DMS153 treated with DMSO at 0.1 percent for 48 hours (cell line): ENCODE measurements at regions not wholly inside any gene's neighbourhood (a gene's known extent, or its start where the extent isn't known, plus 50 kb on each side); places are given as distances from the start of the nearest gene placed in this dataset.

ENCODE experiments used
- DNase-seq: peaks from one replicate; lab custom pipeline; 2025; ENCODE audit not compliant: unreplicated experiment; lab: John Stamatoyannopoulos, UW

DNA sequence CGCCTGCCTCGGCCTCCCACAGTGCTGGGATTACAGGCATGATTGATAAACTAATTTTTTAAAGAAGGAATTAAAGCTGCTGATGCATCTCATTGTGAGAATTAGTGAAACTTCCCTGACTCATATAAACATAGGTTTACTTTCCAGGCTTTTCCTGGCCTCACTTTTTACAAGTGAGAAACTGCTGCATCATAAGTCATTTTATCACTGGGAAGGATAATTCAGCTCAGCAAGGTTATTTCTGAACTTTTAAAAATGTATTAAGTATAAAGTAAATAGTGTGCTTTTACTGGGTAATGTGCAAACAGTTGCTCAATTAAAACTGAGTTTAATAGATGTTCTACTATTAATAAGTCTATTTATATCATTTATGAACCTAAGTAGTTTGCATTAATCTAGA is 1130.3 kb upstream of the CDH2 start:
- no peak for DNase-seq

GRCh38 chr18:29305516-29305915 is 1128.6 kb upstream of the CDH2 start:
- no peak for DNase-seq

- no peak for DNase-seq
Measured at GRCh38 chr18:29301048-29301447, 1124.1 kb upstream of the CDH2 start.

GRCh38 chr18:29285471-29285870 is 1108.5 kb upstream of the CDH2 start:
- DNase-seq = no peak

DNA sequence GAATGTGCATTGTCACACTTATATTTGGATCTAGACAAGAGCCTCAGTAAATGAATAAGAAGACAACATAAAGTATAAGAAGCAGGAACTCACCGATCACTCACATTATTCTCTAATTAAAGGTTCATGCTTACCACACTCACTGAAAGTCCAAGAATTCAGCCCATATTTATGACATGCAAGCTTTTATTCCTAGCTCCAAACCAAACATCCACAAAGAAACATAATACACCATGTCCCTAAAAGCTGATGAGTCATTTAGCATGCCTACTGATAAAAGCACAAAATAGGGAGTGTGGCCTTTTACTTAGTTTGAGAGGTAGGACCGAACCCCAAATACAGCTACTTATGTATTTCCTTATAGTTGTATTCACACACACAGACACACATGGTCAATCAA is 1094.6 kb upstream of the CDH2 start:
- DNase-seq = no peak

GRCh38 chr18:29259838-29260237 is 1082.9 kb upstream of the CDH2 start:
- no peak for DNase-seq

GRCh38 chr18:29254123-29254522 is 1077.2 kb upstream of the CDH2 start:
- DNase-seq = no peak

DNA sequence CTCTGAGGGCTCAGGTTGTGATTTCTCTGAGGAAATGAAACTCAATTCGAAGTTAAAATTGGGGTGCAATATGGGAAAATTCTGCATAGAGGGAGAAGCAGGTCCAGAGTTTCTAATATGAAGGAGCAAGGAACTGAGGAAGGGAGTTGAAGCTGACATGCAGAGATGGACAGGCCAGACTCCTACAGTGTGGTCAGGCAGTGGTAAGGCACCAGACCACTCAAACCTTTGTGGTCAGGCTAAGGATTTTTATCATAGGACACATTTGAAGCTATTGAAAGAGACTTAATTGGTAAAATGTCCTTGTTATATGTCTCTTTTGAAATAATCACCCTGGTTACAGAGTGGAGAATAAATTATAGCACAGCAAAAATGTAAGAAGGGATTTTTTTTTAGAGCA is 1074.8 kb upstream of the CDH2 start:
- no peak for DNase-seq

DNA sequence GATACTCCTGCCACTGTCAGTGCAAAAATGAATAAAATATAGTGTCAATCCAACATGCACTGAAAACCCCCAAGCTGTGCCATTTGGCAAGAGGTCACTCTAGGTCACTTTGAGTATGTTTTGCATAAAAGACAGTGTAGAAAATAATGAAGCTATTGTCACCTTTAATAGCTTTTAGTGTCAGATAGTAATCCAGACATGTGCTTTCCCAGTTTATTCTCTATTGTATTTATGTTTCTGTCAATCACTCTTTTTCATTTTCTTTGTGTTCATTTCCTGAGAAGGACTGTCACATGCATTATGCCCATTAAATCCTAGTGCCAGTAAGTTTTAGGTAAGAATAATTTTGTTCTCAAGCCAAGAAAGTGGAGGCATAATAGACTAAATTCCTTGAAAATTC is 1073.9 kb upstream of the CDH2 start:
- no peak for DNase-seq

- DNase-seq = no peak
Measured at GRCh38 chr18:29250259-29250658, 1073.3 kb upstream of the CDH2 start.

- no peak for DNase-seq
Measured at GRCh38 chr18:29248805-29249204, 1071.9 kb upstream of the CDH2 start.

DNA sequence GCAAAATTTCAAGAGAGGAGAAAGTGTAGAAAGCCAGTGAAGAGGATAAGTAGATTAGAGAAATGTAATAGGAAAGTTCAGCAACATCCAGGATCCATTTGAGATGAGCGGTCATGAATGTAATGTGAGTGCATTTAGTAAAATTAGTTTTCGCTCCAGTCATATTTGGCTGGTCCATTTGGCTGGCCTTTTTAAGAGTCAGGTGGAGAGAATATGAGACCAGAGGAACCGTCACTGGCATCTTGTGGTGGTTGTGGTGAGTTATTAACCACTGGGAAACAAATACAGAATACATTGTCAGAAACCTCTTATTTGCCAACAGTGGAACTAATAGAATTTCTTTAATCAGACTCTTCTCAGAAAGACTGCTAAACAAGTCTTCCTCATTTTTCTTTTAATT is 1064.3 kb upstream of the CDH2 start:
- DNase-seq = no peak

DNA sequence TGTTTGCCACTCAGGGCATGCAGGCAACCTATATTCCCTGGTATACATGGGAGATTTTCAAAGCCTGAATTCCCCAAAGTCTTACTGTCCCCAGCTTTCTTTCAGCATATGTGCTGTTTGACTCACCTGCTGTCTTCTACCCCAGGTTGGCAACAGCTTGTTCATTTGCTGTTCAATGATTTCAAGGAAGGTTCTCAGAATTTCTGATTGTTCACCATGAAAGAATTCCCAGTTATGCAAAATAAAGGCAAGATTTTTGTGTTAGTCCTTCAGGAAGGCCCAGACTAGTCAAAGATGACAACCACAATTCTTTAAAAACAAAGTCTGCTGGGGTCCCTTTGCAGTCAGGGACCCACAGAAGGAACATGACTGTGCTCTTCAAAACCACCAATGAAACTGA is 1057.8 kb upstream of the CDH2 start:
- no peak for DNase-seq

DNA sequence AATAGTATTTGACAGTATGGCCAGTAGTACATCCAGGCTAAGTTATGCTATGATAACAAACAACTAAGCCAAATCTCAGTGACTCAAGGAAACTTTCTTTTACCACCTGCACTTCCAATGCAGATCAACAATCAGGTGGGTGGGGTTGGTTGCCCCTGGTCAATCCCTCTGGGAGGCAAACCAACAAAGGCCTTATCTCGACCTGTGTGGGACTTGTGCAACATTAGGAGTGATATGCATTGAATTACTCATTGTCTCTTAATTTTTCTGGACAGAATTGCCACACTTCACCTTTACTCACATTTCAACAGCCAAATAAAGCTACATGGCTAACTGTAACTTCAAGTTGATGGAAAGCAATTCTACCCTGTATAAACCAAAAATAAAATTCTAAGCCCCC is 1049.3 kb upstream of the CDH2 start:
- no peak for DNase-seq

DNA sequence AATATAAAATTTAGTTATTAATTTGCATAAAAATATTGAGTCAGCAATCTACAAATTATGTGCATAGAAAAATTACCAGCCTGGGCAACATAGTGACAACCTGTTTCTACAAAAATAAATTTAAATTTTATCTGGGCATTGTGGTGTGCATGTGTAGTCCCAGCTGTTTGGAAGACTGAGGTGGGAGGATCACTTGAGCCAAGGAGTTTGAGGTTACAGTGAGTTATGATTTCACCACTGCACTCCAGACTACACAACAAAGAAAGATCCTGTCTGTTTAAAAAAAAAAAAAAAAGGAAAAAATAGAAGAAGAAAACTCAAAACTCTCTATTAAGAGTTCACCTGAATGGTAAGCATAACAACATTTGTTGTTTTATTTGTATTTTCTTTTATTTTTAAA is 1048.4 kb upstream of the CDH2 start:
- DNase-seq = no peak

DNA sequence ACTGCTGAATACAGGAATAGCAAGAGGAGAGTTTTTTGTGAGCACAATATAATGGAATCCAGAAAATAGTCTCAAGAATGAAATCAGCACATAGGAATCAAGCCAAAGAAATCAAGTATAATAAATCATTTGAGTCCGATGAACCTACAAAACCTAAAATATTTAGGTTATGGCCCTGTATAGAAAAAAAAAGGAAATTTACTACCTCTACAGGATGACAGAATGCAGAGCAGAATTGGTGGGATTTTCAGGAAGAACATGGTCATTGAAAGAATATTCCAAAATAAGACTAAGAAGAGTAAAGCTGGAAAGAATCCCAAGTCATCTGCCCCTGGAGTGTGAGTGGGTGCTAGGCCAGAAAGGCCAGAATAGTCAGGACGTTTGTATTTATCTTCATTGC is 1041.2 kb upstream of the CDH2 start:
- DNase-seq = no peak

DNA sequence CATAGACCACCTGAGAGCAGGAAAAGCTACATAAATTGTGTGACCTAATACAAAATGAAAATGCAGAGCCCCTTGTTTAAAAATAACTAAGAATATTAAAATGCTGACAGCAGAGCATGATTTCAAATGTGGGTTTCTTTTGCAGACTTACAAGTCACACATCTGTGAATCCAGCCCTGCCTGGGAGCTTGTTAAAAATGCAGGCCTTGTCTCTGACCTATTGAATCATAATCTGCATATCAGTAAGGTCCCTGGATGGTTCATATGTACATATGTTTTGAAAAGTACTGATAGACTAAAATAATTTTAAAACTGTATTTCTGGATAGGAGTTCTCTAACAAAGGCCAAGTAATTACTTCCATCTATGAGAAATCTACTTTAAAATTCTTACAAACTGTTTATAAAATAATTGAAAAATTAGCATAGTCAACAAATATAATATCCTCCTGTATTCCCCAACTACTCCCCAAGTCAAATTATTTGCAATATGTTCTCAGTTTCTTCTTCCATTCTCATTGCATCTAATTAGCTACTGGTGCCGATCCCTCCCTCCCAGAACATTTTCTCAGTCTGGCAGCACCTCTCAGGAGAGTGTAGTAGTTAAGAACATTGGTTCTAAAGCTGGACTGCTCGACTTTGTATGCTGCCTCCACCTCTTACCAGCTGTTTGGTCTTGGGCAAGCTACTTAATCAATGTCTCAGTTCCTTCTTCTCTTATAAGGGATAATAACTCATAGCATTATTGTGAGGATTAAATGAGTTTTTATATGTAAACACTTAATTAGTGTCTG is 1040.4 kb upstream of the CDH2 start:
- DNase-seq = no peak

DNA sequence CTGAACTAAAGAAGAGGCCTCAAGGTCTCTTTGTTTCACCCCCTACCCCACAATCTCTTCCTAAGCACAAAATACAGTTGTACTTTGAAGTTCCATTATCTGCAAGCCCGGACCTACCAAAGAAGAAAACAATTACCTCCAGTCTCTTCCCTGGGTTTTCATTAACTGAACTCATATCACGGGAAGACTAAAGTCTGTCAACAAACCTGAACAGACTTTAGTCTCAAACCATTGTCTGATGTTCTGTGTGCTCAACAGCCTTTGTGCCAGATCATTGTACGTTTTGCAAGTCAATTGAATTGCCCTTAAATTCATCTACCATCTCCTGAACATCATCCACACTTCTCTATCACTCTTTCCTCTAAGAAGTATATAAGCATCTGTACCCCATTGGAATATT is 1021.9 kb upstream of the CDH2 start:
- no peak for DNase-seq

DNA sequence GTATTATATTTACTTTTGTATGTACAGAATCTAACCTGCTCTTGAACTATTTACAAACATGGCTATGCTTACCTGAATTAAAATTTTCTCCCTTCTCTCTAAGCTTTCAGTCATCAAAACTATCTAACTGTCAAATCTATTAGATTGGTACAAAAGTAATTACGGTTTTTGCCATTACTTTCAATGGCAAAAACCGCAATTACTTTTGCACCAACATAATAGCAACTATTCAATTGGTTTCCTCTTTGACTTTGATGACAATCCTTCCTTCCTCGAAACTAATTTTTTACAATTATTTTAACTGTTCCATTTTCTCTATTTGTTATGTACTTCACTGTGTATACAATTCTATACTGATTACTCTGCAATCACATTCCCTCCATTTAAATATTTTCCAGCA is 1019.4 kb upstream of the CDH2 start:
- no peak for DNase-seq

DNA sequence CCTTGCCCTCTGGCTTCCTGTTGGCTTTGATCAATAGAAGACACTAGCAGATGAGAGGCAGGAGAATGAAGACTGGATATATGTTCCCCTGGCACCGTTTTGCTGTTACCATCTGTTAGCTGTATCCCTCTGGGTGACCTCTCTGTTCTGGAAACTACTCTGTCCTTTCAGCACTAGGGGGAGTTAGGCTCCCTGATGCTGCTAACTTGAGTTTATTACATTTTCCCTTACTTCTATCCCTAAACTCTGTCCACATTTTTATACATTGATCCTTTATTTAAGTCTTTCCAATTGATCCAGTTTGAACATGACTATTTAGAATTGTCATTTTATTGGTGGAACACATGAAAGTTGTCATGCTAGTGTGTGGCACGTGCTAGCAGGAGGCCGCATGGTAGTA is 1014.3 kb upstream of the CDH2 start:
- no peak for DNase-seq

- DNase-seq = no peak
Measured at GRCh38 chr18:29188760-29189159, 1011.8 kb upstream of the CDH2 start.

DNA sequence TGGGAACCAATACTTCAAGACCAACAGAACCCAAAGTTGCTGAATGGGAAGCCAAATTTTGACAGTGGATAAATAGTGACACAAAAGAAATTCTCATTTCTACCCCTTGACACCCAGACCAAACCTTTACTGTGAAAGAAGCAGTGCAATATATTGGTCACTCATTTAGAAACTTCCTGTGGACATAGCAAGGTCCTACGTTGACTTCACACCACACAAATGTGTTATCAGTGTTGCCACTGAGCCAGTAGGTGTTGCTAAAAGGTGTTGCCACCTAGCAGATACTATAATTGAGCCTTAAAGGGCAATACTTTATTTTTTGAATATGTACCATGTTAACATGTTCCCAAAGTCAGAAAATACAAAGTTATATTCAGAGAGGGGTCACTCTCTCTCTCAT is 1008.9 kb upstream of the CDH2 start:
- DNase-seq = no peak

- DNase-seq = no peak
Measured at GRCh38 chr18:29184654-29185053, 1007.7 kb upstream of the CDH2 start.
